ENCODE measurements at regions not wholly inside any gene's neighbourhood (a gene's known extent, or its start where the extent isn't known, plus 50 kb on each side); places are given as distances from the start of the nearest gene placed in this dataset.
"Not testable (repeated sequence)": the region's sequence is repeated elsewhere in the genome, so short reads cannot be mapped to it uniquely, and the experiment has no call there.

DNA sequence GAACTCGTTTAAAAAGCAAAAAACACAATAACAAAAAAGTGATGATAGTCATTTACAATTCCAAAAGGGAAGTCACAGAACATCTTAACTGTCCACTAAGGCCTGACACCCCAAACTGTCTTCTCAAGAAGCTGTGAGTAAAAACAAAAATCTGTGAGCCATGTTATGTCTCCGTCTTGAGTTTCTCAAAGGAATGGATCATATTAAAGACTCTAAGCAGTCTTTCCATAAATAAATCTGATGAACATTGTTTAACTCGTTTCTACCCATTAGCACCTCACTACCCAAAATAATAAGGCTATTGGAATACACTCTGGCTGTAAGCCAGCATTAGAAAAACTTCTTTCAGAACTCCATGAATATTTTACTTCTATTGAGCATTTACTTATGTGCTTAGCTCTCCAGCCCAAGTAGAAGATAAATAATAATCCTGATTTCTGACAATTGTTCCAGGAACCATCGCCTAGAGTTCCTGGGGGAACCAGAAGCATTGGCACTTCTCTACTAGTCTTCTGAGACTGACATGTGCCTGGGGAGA, 396.0 kb downstream of the STK39 start:
- TF ChIP-seq EP300 (IDR thresholded peaks at IDR 0.05) (no peak), POLR2A (IDR thresholded peaks at IDR 0.05) (no peak)
- TF ChIP-seq, protein P1, sequence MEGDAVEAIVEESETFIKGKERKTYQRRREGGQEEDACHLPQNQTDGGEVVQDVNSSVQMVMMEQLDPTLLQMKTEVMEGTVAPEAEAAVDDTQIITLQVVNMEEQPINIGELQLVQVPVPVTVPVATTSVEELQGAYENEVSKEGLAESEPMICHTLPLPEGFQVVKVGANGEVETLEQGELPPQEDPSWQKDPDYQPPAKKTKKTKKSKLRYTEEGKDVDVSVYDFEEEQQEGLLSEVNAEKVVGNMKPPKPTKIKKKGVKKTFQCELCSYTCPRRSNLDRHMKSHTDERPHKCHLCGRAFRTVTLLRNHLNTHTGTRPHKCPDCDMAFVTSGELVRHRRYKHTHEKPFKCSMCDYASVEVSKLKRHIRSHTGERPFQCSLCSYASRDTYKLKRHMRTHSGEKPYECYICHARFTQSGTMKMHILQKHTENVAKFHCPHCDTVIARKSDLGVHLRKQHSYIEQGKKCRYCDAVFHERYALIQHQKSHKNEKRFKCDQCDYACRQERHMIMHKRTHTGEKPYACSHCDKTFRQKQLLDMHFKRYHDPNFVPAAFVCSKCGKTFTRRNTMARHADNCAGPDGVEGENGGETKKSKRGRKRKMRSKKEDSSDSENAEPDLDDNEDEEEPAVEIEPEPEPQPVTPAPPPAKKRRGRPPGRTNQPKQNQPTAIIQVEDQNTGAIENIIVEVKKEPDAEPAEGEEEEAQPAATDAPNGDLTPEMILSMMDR (IDR thresholded peaks at IDR 0.05): no peak
- no peak for DNase-seq (ENCODE audit: low spot score in 2 of 2)
- Histone ChIP-seq H3K27ac (no peak overlapping the region), H3K9me3 (peaks cover 0 to 5% (median 0%) of the 10 kb centered on the region in 4 donors), H3K4me3 (no peak overlapping the region), H3K4me1 (peaks cover 0 to under 1% (median 0%) of the 10 kb centered on the region in 4 donors), H3K27me3 (no peaks in the 10 kb centered on the region), H3K36me3 (no peaks in the 10 kb centered on the region)
- WGBS, 2 donors: 52 to 54% methylated on average over 4 of the region's 4 CpGs

DNA sequence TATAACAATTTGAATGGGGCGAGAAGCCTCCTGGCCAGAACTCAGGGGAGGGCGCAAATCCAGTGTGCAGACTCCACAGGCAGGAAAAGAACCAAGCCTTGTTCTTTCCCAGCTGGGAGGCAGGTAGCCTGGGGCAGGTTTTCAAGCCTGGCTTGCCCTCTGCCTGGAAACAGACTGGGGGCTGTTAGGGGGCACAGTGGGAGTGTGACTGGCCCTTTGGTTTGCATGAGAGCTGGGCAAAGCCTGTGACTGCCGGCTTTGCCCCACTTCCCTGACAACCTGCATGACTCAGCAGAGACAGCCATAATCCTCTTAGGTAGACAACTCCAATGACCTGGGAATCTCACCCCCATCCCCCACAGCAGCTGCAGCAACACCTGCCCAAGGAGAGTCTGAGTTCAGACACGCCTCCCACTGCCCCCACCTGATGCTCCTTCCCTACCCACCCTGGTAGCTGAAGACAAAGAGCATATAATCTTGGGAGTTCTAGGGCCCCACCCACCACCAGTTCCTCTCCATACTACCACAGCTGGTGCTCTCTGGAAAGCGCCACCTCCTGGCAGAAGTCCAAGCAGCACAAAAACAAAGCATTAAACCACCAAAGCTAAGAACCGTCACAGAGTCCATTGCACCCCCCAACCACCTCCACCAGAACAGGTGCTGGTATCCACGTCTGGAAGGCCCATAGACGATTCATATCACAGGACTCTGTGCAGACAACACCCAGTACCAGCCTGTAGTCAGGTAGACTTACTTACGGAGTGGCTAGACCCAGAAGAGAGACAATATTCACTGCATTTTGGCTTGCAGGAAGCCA, 402.5 kb downstream of the STK39 start:
- Histone ChIP-seq H3K27ac (no peak overlapping the region), H3K27me3 (no peaks in the 10 kb centered on the region), H3K9me3 (peaks cover 0 to 10% (median 0%) of the 10 kb centered on the region in 4 donors), H3K4me1 (no peaks in the 10 kb centered on the region), H3K36me3 (no peaks in the 10 kb centered on the region), H3K4me3 (no peak overlapping the region)
- TF ChIP-seq EP300 (IDR thresholded peaks at IDR 0.05) (no peak), POLR2A (IDR thresholded peaks at IDR 0.05) (no peak)
- TF ChIP-seq, protein P1 (IDR thresholded peaks at IDR 0.05): no peak
- 82 to 87% methylated on average over 9 of the region's 9 CpGs for WGBS, 2 donors
- DNase-seq (ENCODE audit: low spot score in 2 of 2): no peak

DNA sequence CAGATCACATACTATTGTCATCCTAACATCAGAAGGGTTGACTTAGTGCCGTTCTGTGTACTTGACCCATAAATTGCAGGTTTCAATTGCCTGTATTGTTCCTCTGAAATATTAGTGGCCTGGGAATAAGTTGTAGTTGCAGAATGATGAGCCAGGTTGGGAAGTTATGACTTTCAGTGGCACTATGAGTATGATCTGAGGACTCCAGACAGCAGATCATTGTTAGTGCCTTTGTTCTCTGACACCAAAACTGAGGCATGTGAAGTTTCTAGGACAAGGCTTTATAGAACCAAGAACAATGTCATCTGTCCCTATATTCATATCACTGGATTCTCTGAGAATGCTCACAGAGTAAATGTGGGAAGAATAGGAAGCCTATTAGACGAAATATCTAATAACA, 403.7 kb downstream of the STK39 start:
- WGBS, 2 donors: 55 to 56% methylated on average over 2 of the region's 2 CpGs
- DNase-seq (ENCODE audit: low spot score in 2 of 2): no peak
- Histone ChIP-seq H3K4me1 (no peaks in the 10 kb centered on the region), H3K36me3 (no peaks in the 10 kb centered on the region), H3K4me3 (no peak overlapping the region), H3K9me3 (peaks cover 0 to 4% (median 0%) of the 10 kb centered on the region in 4 donors), H3K27ac (no peak overlapping the region), H3K27me3 (no peaks in the 10 kb centered on the region)
- TF ChIP-seq POLR2A (IDR thresholded peaks at IDR 0.05): no peak
- no peak for TF ChIP-seq EP300 (IDR thresholded peaks at IDR 0.05)
- TF ChIP-seq, protein P1 (IDR thresholded peaks at IDR 0.05): no peak

DNA sequence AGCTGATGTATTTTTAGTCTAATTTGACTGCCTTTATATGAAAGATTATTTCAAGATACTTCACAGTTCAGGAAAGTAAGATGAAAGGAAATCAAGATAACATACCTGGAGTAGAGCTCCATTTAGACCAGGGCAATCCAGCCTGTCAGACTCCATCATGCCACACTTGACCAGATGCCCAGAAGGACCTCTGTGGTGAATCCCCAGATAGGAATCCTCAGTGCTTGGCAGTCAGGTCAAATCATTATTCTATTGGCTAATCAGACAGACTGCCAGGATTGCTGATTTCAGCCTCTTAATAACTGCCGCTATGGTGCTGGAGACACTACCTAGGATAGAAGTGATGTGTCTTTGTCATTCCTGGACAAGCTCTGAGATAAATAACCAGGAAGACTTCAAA, 404.2 kb downstream of the STK39 start:
- Histone ChIP-seq H3K36me3 (no peaks in the 10 kb centered on the region), H3K27ac (no peak overlapping the region), H3K27me3 (no peaks in the 10 kb centered on the region), H3K4me3 (no peak overlapping the region), H3K9me3 (peaks cover 0 to 4% (median 0%) of the 10 kb centered on the region in 4 donors), H3K4me1 (no peaks in the 10 kb centered on the region)
- 100% methylated on average over 1 of the region's 1 CpG for WGBS, 2 donors
- TF ChIP-seq, protein P1 (IDR thresholded peaks at IDR 0.05): no peak
- TF ChIP-seq EP300 (IDR thresholded peaks at IDR 0.05): no peak
- TF ChIP-seq POLR2A (IDR thresholded peaks at IDR 0.05): no peak
- no peak for DNase-seq (ENCODE audit: low spot score in 2 of 2)

DNA sequence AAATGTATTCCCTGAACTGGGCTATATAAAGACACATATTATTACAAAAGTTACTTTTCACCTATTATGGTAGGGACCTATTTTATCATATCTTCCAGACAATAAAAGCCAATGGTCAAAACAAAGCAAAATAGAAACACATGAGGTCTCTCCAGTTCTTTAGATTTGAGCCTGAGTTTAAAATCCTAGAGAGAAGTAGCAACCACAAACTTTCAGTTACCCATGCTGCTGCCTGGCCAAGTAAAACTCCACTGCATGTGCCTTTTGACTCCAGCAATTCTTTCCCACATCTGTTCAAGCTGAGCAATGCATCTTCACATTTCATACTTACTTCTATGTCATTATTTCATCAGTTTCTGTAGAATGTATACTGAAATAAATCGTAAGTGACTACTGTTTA, 405.3 kb downstream of the STK39 start:
- Histone ChIP-seq H3K27ac (no peak overlapping the region), H3K9me3 (peaks cover 0 to 4% (median 0%) of the 10 kb centered on the region in 4 donors), H3K36me3 (no peaks in the 10 kb centered on the region), H3K27me3 (no peaks in the 10 kb centered on the region), H3K4me1 (no peaks in the 10 kb centered on the region), H3K4me3 (no peak overlapping the region)
- 74% methylated on average over 1 of the region's 1 CpG for WGBS, 2 donors
- no peak for TF ChIP-seq EP300 (IDR thresholded peaks at IDR 0.05)
- TF ChIP-seq, protein P1 (IDR thresholded peaks at IDR 0.05): no peak
- TF ChIP-seq POLR2A (IDR thresholded peaks at IDR 0.05): no peak
- no peak for DNase-seq (ENCODE audit: low spot score in 2 of 2)

DNA sequence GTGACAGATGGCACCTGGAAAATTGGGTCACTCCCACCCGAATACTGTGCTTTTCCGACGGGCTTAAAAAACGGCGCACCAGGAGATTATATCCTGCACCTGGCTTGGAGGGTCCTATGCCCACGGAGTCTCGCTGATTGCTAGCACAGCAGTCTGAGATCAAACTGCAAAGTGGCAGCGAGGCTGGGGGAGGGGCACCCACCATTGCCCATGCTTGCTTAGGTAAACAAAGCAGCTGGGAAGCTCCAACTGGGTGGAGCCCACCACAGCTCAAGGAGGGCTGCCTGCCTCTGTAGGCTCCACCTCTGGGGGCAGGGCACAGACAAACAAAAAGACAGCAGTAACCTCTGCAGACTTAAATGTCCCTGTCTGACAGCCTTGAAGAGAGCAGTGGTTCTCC, 412.1 kb downstream of the STK39 start:
- H3K4me1 ChIP-seq; H3K9me3 ChIP-seq; H3K36me3 ChIP-seq; DNase-seq (ENCODE audit: low spot score in 2 of 2); H3K27ac ChIP-seq; H3K4me3 ChIP-seq; H3K27me3 ChIP-seq: not testable (repeated sequence)
- 87 to 96% methylated on average over 8 of the region's 8 CpGs for WGBS, 2 donors
